GM12878 (cell line): ENCODE measurements at regions not wholly inside any gene's neighbourhood (a gene's known extent, or its start where the extent isn't known, plus 50 kb on each side); places are given as distances from the start of the nearest gene placed in this dataset.

Source experiments
- BRCA1 ChIP-seq: IDR thresholded peaks from 2 replicates; pipeline ENCODE4 v1.6.1; 2011; ENCODE audit warnings: low read depth, low read length, improper control_type of control experiment
- CTCF ChIP-seq, 3 experiments: IDR thresholded peaks in 2 of 3; conservative IDR thresholded peaks in 1 of 3; 2 replicates each; pipeline ENCODE4 v1.5.1; 2011; ENCODE audit warnings: low read depth in 3 of 3, low read length in 3 of 3, mild to moderate bottlenecking in 3 of 3, control low read depth in 2 of 3, moderate library complexity in 2 of 3, inconsistent platforms in 1 of 3, mixed read lengths in 1 of 3; ENCODE audit not compliant: control insufficient read depth in 2 of 3, insufficient read depth in 1 of 3; ENCODE audit errors: extremely low read depth in 1 of 3
- E4F1 ChIP-seq: fragments of 450-650 bp; IDR thresholded peaks from 2 replicates; pipeline ENCODE4 v1.6.1; 2018; ENCODE audit warnings: borderline replicate concordance, mild to moderate bottlenecking; ENCODE audit not compliant: partially characterized antibody
- HDAC6 ChIP-seq: fragments of 200-600 bp; sonication (generic); IDR thresholded peaks from one replicate; pipeline ENCODE4 v1.8.0; 2017; ENCODE audit warnings: antibody characterized with exemption; ENCODE audit not compliant: unreplicated experiment
- SMAD1 ChIP-seq: fragments of 450-650 bp; IDR thresholded peaks from 2 replicates; pipeline ENCODE4 v1.6.1; 2018; ENCODE audit warnings: mild to moderate bottlenecking, low read depth; ENCODE audit not compliant: partially characterized antibody
- SUZ12 ChIP-seq: fragments of 200-600 bp; sonication (generic); IDR thresholded peaks from one replicate; pipeline ENCODE4 v1.6.1; 2018; ENCODE audit warnings: antibody characterized with exemption, mild to moderate bottlenecking; ENCODE audit not compliant: unreplicated experiment
- ZNF687 ChIP-seq: fragments of 450-650 bp; IDR thresholded peaks from 2 replicates; pipeline ENCODE4 v1.6.1; 2017; ENCODE audit warnings: mild to moderate bottlenecking, moderate library complexity

- TF ChIP-seq CTCF (IDR thresholded peaks at IDR 0.05 in 2 of 3, conservative IDR thresholded peaks at IDR 0.05 in 1 of 3; ENCODE audit: control insufficient read depth in 2 of 3, extremely low read depth in 1 of 3, insufficient read depth in 1 of 3, low read depth in 3 of 3, low read length in 3 of 3) (no peak), SMAD1 (no peak), ZNF687 (no peak), HDAC6 (no peak), BRCA1 (no peak), E4F1 (no peak), SUZ12 (no peak)
Measured at GRCh38 chr4:174117445-174117844, 166.0 kb downstream of the FBXO8 start.
